HG03571 (cell line): ENCODE measurements at regions not wholly inside any gene's neighbourhood (a gene's known extent, or its start where the extent isn't known, plus 50 kb on each side); places are given as distances from the start of the nearest gene placed in this dataset.

ENCODE experiments used
- ATAC-seq: cut with Tn5 transposase; IDR thresholded peaks from one replicate; pipeline ENCODE4 v1.9.1; 2021; ENCODE audit not compliant: unreplicated experiment

- no peak for ATAC-seq
These were observed 56.0 kb upstream of the LINGO1 start for GRCh38 chr15:77688693-77689092.

- no peak for ATAC-seq
These were observed 55.6 kb upstream of the LINGO1 start for GRCh38 chr15:77688266-77688665.

- ATAC-seq, result no peak
These were observed 52.5 kb upstream of the LINGO1 start for GRCh38 chr15:77685082-77685815.

GRCh38 chr15:77684341-77685081, 51.8 kb upstream of the LINGO1 start:
- ATAC-seq, result no peak

GRCh38 chr15:77682564-77682963, 49.9 kb upstream of the LINGO1 start:
- no peak for ATAC-seq
